HepG2 (cell line): ENCODE measurements at regions not wholly inside any gene's neighbourhood (a gene's known extent, or its start where the extent isn't known, plus 50 kb on each side); places are given as distances from the start of the nearest gene placed in this dataset.

Experiments
- ATAC-seq: fragments of 200-7000 bp; cut with Tn5 transposase; 3 replicates; pipeline ENCODE4 v1.9.1; 2020; ENCODE audit warnings: mild to moderate bottlenecking, moderate library complexity
- BruUV-seq: library from RNA; stranded (reverse); fragments of 400-500 nt; replicated peaks from 2 replicates; lab custom pipeline; 2021; lab: Mats Ljungman, UMichigan
- CTCF ChIA-PET: fragments of 300-600 bp; formaldehyde crosslinking; extraction: SDS; loops from one replicate; lab custom pipeline; 2021; ENCODE audit warnings: low total read pairs, inconsistent platforms, low intra/inter-chr PET ratio; lab: Yijun Ruan, JAX
- POLR2A ChIA-PET: fragments of 350-600 bp; sonication (Branson Sonifier 250); formaldehyde crosslinking; loops from one replicate; lab custom pipeline; 2020; ENCODE audit warnings: antibody characterized with exemption, inconsistent platforms; lab: Yijun Ruan, JAX
- DNase-seq: peaks from one replicate; pipeline ENCODE4 v3.0.0-alpha.2; 2015; ENCODE audit warnings: low spot score
- FAIRE-seq: peaks from 3 replicates; lab custom pipeline; 2011; peaks lifted over from hg19 to GRCh38; lab: Jason Lieb, UNC
- H2AFZ ChIP-seq: one replicate; pipeline ENCODE4 v1.6.1; 2011; ENCODE audit warnings: low read length, inconsistent platforms
- H3K27ac ChIP-seq: fragments of 300-600 bp; 3 replicates; pipeline ENCODE4 v1.8.0; 2011; ENCODE audit warnings: mixed run types, mild to moderate bottlenecking, mixed read lengths, low read length, inconsistent platforms; ENCODE audit not compliant: insufficient read depth; ENCODE audit errors: extremely low read length
- H3K27me3 ChIP-seq, 2 experiments: fragments of 200-600 bp in 1 of 2; 2 replicates in 1 of 2; 3 replicates in 1 of 2; pipeline versions ENCODE4 v1.6.0 to v1.8.0; 2011; ENCODE audit warnings: low read length in 2 of 2, mild to moderate bottlenecking in 2 of 2, moderate library complexity in 2 of 2, inconsistent platforms in 1 of 2; ENCODE audit not compliant: insufficient read depth in 2 of 2, control insufficient read depth in 1 of 2
- H3K36me3 ChIP-seq, 2 experiments: fragments of 200-600 bp in 1 of 2; replicated peaks in 1 of 2; 2 replicates in 1 of 2; 3 replicates in 1 of 2; pipeline versions ENCODE4 v1.5.1 to v1.8.0; 2011; ENCODE audit warnings: low read length in 2 of 2, inconsistent platforms in 1 of 2; ENCODE audit not compliant: insufficient read depth in 2 of 2, control insufficient read depth in 1 of 2
- H3K4me1 ChIP-seq: 2 replicates; pipeline ENCODE4 v1.5.1; 2012; ENCODE audit warnings: low read length, inconsistent platforms; ENCODE audit not compliant: insufficient read depth
- H3K4me2 ChIP-seq: 2 replicates; pipeline ENCODE4 v1.6.0; 2011; ENCODE audit warnings: low read depth, low read length, inconsistent platforms
- H3K4me3 ChIP-seq, 3 experiments: fragments of 200-600 bp in 1 of 3; sonication (generic), shearing (Covaris generic) in 1 of 3; replicated peaks in 1 of 3; 2 replicates each; pipeline ENCODE4 v1.5.1; 2011 to 2016; ENCODE audit warnings: low read length in 3 of 3, inconsistent platforms in 2 of 3, low read depth in 2 of 3, mild to moderate bottlenecking in 2 of 3, control low read depth in 1 of 3, mixed read lengths in 1 of 3; ENCODE audit not compliant: insufficient read depth in 1 of 3
- H3K79me2 ChIP-seq: one replicate; pipeline ENCODE4 v1.6.1; 2011; ENCODE audit warnings: low read length, inconsistent platforms; ENCODE audit not compliant: insufficient read depth
- H3K9ac ChIP-seq: 2 replicates; pipeline ENCODE4 v1.6.0; 2011; ENCODE audit warnings: mild to moderate bottlenecking, low read depth, low read length, inconsistent platforms; ENCODE audit not compliant: insufficient read depth
- H3K9me3 ChIP-seq: 2 replicates; pipeline ENCODE4 v1.5.1; 2012; ENCODE audit warnings: mild to moderate bottlenecking, low read length
- H4K20me1 ChIP-seq: 2 replicates; pipeline ENCODE4 v1.6.0; 2011; ENCODE audit warnings: inconsistent platforms, mild to moderate bottlenecking, low read length, moderate library complexity; ENCODE audit not compliant: insufficient read depth
- AKAP8 ChIP-seq: sonication (generic); formaldehyde crosslinking; IDR thresholded peaks from 2 replicates; pipeline ENCODE4 v1.5.1; 2020; ENCODE audit warnings: mild to moderate bottlenecking, missing genetic modification reagents
- FLYWCH1 ChIP-seq: sonication (generic); formaldehyde crosslinking; IDR thresholded peaks from 2 replicates; pipeline ENCODE4 v1.8.1; 2023; ENCODE audit warnings: mild to moderate bottlenecking, missing genetic modification reagents
- NFE2L1 ChIP-seq: sonication (generic); formaldehyde crosslinking; IDR thresholded peaks from 2 replicates; pipeline ENCODE4 v1.4.0; 2020; ENCODE audit warnings: missing genetic modification reagents, mild to moderate bottlenecking, borderline replicate concordance
- SMAD3 ChIP-seq: sonication (generic); formaldehyde crosslinking; IDR thresholded peaks from 2 replicates; pipeline ENCODE4 v1.4.0; 2020; ENCODE audit warnings: missing genetic modification reagents
- U2AF2 ChIP-seq: fragments of 200-400 bp; formaldehyde crosslinking; IDR thresholded peaks from 2 replicates; pipeline ENCODE4 v1.6.1; 2017; ENCODE audit warnings: low read depth, mild to moderate bottlenecking, low read length
- ZFP41 ChIP-seq: sonication (generic); formaldehyde crosslinking; IDR thresholded peaks from 2 replicates; pipeline ENCODE4 v1.4.0; 2020; ENCODE audit warnings: mild to moderate bottlenecking, missing genetic modification reagents, borderline replicate concordance
- ZFYVE20 ChIP-seq: sonication (generic); formaldehyde crosslinking; IDR thresholded peaks from 2 replicates; pipeline ENCODE4 v1.8.0; 2023; ENCODE audit warnings: low read depth, mild to moderate bottlenecking, moderate library complexity, missing genetic modification reagents, borderline replicate concordance
- ZNF496 ChIP-seq: sonication (generic); formaldehyde crosslinking; IDR thresholded peaks from 2 replicates; pipeline ENCODE4 v1.8.1; 2023; ENCODE audit warnings: mild to moderate bottlenecking, moderate library complexity, missing genetic modification reagents; ENCODE audit not compliant: insufficient replicate concordance
- ZNF501 ChIP-seq: sonication (generic); formaldehyde crosslinking; IDR thresholded peaks from 2 replicates; pipeline ENCODE4 v1.5.1; 2020; ENCODE audit warnings: mild to moderate bottlenecking, moderate library complexity, missing genetic modification reagents
- ZNF550 ChIP-seq: sonication (generic); formaldehyde crosslinking; IDR thresholded peaks from 2 replicates; pipeline ENCODE4 v1.4.0; 2020; ENCODE audit warnings: mild to moderate bottlenecking, missing genetic modification reagents, borderline replicate concordance
- ZSCAN30 ChIP-seq: sonication (generic); formaldehyde crosslinking; IDR thresholded peaks from 2 replicates; pipeline ENCODE4 v1.5.0; 2020; ENCODE audit warnings: mild to moderate bottlenecking, missing genetic modification reagents
- WGBS: methylation state at CpG from one replicate; pipeline ENCODE4 v1.1.6; 2017; ENCODE audit warnings: low lambda C conversion rate; 5-methylcytosine and 5-hydroxymethylcytosine counted together
- in situ Hi-C: cut with HindIII; loops from 2 replicates; pipeline ENCODE4 v1.10.0; 2017; ENCODE audit warnings: low pct_unique_long_range_greater_than_20kb; ENCODE audit not compliant: extremely low pct_ligation_motif_present
- intact Hi-C: fragments of 100-400 bp; cut with micrococcal nuclease; formaldehyde crosslinking; loops from one replicate; pipeline ENCODE4 v1.10.0; 2022; ENCODE audit not compliant: unreplicated experiment
- TF ChIP-seq, protein P1 (sequence below): sonication (generic); formaldehyde crosslinking; IDR thresholded peaks from 2 replicates; pipeline ENCODE4 v1.5.0; 2020; ENCODE audit warnings: mild to moderate bottlenecking, missing genetic modification reagents
- TF ChIP-seq, protein P2 (sequence below): sonication (generic); formaldehyde crosslinking; IDR thresholded peaks from 2 replicates; pipeline ENCODE4 v1.9.0; 2021; ENCODE audit warnings: missing genetic modification reagents, mild to moderate bottlenecking, borderline replicate concordance
- TF ChIP-seq, protein P3 (sequence below): sonication (generic); formaldehyde crosslinking; IDR thresholded peaks from 2 replicates; pipeline ENCODE4 v1.4.0; 2020; ENCODE audit warnings: low read depth, mild to moderate bottlenecking, missing genetic modification reagents

DNA sequence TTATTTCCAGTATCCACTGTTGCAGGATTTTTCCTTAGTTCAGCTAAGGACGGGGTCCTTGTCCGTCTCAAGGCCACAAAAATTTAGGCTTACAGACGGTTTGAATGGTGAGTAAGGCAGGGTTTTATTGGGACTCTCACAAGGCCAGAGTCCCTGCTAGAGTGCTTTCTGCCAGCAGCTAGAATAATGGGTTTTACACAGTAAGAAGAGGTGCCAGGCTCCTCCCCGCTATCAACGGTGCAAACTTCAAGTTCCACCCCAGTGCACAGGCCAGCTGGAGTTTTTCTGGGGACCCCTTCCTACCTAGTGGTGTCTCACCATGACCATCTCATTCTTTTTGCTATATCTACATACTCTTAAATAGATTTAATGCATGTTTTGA, 198.5 kb upstream of the KCTD7 start:
- Histone ChIP-seq H2AFZ (no peak overlapping the region), H3K4me1 (peaks cover 34% of the 10 kb centered on the region), H3K9ac (no peak overlapping the region), H3K27ac (peak overlapping the region; percentile 8), H4K20me1 (no peaks in the 10 kb centered on the region), H3K79me2 (no peaks in the 10 kb centered on the region), H3K27me3 (no peaks in the 10 kb centered on the region), H3K36me3 (peaks cover 5 to 10% of the 10 kb centered on the region in 2 experiments; a peak in 4 of 5 replicates), H3K4me3 (no peak overlapping the region), H3K4me2 (no peak overlapping the region), H3K9me3 (no peaks in the 10 kb centered on the region)
- in situ Hi-C loops (no loop called here), intact Hi-C loops (no loop called here)
- FAIRE-seq = peak; percentile 58
- no TSS peak for BruUV-seq
- CTCF ChIA-PET = no interaction called here
- peak; percentile 3 for DNase-seq
- WGBS = 63% methylated on average over 5 of the region's 5 CpGs
- ATAC-seq = peak; percentile 45; the same call in 1 of the 3 replicates
- POLR2A ChIA-PET = interaction anchor here (0.9 to 1.3 kb wide), 2 partner anchors 10 to 63 kb away, joined by 3 to 6 read pairs; no protein-coding TSS in a partner anchor
- TF ChIP-seq FLYWCH1 (CRISPR knock-in tag) (no peak), AKAP8 (CRISPR knock-in tag) (no peak), ZFYVE20 (CRISPR knock-in tag) (no peak), ZSCAN30 (CRISPR knock-in tag) (no peak), NFE2L1 (CRISPR knock-in tag) (no peak), SMAD3 (CRISPR knock-in tag) (no peak), ZFP41 (CRISPR knock-in tag) (no peak), U2AF2 (no peak), ZNF501 (CRISPR knock-in tag) (no peak), ZNF496 (CRISPR knock-in tag) (no peak), ZNF550 (CRISPR knock-in tag) (no peak)
- TF ChIP-seq, protein P1, sequence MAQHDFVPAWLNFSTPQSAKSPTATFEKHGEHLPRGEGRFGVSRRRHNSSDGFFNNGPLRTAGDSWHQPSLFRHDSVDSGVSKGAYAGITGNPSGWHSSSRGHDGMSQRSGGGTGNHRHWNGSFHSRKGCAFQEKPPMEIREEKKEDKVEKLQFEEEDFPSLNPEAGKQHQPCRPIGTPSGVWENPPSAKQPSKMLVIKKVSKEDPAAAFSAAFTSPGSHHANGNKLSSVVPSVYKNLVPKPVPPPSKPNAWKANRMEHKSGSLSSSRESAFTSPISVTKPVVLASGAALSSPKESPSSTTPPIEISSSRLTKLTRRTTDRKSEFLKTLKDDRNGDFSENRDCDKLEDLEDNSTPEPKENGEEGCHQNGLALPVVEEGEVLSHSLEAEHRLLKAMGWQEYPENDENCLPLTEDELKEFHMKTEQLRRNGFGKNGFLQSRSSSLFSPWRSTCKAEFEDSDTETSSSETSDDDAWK (CRISPR knock-in tag) = no peak
- TF ChIP-seq, protein P2, sequence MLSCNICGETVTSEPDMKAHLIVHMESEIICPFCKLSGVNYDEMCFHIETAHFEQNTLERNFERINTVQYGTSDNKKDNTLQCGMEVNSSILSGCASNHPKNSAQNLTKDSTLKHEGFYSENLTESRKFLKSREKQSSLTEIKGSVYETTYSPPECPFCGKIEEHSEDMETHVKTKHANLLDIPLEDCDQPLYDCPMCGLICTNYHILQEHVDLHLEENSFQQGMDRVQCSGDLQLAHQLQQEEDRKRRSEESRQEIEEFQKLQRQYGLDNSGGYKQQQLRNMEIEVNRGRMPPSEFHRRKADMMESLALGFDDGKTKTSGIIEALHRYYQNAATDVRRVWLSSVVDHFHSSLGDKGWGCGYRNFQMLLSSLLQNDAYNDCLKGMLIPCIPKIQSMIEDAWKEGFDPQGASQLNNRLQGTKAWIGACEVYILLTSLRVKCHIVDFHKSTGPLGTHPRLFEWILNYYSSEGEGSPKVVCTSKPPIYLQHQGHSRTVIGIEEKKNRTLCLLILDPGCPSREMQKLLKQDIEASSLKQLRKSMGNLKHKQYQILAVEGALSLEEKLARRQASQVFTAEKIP (CRISPR knock-in tag) = no peak
- TF ChIP-seq, protein P3, sequence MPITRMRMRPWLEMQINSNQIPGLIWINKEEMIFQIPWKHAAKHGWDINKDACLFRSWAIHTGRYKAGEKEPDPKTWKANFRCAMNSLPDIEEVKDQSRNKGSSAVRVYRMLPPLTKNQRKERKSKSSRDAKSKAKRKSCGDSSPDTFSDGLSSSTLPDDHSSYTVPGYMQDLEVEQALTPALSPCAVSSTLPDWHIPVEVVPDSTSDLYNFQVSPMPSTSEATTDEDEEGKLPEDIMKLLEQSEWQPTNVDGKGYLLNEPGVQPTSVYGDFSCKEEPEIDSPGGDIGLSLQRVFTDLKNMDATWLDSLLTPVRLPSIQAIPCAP (CRISPR knock-in tag) = no peak
